GM18505 (cell line): ENCODE measurements at regions not wholly inside any gene's neighbourhood (a gene's known extent, or its start where the extent isn't known, plus 50 kb on each side); places are given as distances from the start of the nearest gene placed in this dataset.

ENCODE experiments used
- ATAC-seq: cut with Tn5 transposase; IDR thresholded peaks from one replicate; pipeline ENCODE4 v1.9.1; 2021; ENCODE audit not compliant: unreplicated experiment
- POLR2A ChIP-seq: IDR thresholded peaks from 4 replicates; pipeline ENCODE4 v1.6.1; 2011; ENCODE audit warnings: borderline replicate concordance; ENCODE audit not compliant: insufficient read depth, insufficient read length; ENCODE audit errors: extremely low read depth

DNA sequence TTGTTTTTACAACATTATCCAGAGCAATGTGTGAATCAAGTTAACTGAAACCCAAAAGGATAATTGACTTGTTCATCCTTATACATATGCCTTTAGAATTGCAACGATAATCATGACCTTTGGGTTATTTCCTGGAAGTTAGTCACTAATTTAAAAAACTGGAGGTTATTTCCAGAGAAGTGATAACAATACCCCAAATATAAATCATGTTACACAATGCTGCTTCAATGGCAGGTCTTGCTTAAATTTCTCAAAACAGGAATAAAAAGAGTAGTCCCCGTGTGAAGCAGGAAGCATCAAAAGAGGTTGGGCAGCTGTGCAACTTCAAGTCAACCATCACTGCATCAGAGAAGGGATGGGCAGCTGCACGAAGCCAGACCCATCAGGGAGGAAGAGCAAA lies 134.4 kb downstream of the EFNB2 start:
- no peak for ATAC-seq
- TF ChIP-seq POLR2A = no peak

DNA sequence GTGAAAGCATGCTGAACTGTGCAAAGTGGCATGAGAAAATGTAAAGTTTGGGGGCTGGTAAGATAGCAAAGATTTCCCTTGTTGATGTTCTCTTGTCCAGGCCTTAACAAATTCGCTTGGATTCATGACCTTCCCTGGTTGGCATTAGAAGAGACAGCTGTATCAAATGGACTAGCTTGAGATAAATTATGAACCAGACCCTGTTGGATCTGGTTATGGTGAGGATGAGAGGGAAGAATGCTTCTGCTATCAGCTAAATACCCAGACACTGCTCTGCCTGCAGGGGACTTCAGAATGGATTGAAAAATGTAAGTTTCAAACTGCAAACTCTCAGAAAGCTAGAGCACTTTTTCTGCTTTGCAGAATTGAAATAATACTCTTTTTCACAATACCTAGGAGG lies 135.2 kb downstream of the EFNB2 start:
- no peak for ATAC-seq
- TF ChIP-seq POLR2A = no peak

DNA sequence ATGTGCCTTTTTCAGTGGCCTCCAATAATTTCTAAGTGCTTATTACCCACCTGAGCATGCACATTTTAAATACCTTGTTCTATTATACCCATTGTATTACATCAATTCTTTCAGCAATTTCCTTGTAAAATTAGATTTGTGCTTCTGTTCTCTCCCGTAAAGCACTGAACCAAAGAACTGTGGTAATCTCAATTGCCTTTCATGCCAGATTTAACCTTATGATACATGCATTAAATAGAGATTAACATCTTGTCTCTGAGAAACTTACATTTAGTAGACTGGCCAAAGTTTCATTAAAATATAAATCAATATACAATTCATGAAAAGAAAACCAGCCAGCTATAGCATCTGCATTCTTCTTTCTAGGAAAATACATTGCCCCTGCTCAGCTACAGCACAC lies 137.2 kb downstream of the EFNB2 start:
- ATAC-seq = no peak
- TF ChIP-seq POLR2A = no peak

DNA sequence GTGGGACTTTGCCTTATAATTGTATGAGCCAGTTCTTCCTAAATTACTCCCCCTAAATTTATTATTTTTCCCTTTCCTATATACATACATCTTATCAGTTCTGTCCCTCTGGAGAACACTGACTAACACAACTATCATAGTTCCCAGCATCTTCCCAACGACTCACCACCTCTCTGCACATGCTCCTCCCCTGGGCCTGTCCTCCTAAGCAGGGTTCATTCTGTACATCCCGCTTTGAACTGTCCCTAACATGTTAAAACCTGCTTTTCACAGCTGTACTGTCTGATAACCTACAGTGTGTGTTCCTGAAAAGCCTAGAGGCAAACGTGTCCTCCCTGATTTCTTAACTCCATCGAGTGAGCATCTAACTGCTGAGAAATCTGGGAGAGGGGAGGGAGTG lies 141.7 kb downstream of the EFNB2 start:
- no peak for TF ChIP-seq POLR2A
- ATAC-seq = no peak

DNA sequence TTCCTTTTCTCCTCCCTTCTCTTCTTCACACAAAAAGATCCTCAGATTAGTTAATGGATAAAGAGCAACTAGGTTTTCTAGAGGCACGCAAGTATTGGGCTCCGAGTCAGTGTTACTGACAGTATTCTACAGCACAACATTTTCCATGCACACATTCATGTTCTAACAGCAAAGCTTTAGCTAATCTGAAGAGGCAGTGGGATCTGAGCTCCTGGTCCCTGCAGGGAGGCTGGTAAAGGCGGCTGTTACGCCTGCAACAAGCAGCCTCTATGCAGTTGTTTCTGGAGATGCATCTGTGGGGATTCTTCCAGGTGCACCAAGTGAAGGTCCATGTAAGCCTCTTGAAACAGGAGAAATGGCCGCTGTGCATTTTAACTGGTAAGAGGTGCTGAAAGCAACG lies 143.8 kb downstream of the EFNB2 start:
- no peak for ATAC-seq
- no peak for TF ChIP-seq POLR2A

DNA sequence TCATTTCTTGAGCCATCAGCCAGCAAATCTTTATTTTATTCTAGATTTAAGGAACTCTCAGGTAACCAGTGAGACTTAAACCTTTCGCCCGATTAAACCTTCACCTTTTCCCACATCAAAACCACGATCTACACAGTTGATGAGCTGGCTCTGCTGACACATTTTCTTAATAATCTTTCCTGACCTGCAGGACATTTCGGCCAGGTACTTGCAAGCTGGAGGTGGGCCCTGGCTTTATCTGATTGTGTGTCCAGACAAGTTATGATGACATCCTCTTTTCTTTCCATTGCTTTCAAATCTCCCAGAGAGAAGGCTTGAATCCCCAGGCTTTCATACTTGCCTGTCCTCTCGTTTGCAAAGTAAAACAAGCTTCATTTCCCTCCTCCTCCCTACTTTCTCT lies 144.2 kb downstream of the EFNB2 start:
- no peak for TF ChIP-seq POLR2A
- ATAC-seq = no peak

DNA sequence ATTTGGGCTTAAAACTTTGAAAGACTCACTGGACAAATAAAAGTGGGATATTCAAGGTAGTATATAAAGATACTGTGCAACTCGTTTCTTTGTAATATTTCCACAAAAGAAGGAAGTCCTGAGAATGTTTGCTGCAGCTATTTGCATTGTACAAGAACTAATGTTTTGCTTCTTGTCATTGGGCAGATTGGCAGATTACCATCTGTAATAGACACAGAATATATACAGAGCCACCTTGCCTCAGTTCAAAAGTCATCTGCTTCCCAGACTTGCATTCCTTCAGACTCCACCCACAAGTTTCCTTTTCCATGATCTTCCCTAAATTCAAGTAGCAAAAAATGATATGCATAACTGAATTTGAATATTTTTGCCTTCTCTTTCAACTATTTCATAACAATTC lies 145.1 kb downstream of the EFNB2 start:
- ATAC-seq = no peak
- TF ChIP-seq POLR2A = no peak

DNA sequence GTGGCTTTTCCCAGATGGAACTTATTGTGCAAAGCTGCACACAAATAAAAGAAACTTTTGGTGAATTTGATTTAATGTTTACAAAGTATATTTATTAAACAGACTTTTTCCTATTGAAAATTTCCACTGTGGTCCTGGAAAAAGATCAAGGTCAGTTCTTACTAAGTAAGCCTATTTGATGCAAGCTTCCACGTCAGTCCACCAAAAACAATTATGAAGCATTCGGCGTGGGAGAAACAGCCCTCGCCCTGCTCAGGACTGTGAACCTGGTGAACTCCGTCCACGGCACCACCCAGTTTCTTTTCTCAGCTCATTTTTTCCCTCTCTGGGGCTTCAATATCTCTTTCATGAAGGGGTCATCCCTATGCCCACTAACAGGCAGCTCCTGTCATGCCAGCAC lies 149.8 kb downstream of the EFNB2 start:
- ATAC-seq = no peak
- TF ChIP-seq POLR2A = no peak

DNA sequence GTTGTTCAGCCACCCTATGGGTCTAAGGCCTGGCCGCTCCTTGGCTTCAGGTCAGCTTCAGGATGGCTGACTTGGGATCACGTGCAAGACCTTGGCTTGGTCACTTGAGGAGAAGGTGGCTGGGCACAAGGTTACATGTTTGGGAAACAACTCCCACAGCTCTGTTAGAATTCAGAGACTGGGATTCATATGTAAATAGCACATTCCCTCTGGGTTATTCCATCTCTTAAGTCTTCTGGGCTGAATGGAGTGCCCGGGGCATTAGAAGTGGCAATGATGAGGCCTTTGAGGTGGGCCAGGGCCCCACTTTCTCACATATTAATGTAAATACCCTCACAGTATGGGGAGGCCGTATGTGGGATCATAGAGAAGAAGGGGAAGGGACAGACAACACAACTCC lies 150.9 kb downstream of the EFNB2 start:
- ATAC-seq = no peak
- TF ChIP-seq POLR2A = no peak

DNA sequence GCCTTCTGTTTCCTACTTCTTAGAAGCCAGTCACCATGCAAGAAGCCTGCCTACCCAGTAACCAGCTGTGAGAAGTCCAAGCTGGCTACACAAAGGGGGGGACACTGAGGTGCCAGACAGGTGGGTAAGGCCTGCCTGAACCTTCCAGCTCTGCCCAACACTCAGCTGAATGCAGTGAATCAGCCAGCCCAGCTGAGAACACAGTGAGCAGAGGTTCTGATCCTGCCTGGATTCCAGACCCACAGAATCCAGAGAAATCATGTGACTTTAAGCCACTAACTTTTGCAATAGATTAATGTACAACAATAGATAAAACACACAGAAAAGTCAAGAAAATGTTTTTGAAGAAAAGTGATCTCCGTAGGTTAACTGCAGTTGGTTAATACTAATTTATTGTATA lies 151.7 kb downstream of the EFNB2 start:
- no peak for TF ChIP-seq POLR2A
- ATAC-seq = no peak

DNA sequence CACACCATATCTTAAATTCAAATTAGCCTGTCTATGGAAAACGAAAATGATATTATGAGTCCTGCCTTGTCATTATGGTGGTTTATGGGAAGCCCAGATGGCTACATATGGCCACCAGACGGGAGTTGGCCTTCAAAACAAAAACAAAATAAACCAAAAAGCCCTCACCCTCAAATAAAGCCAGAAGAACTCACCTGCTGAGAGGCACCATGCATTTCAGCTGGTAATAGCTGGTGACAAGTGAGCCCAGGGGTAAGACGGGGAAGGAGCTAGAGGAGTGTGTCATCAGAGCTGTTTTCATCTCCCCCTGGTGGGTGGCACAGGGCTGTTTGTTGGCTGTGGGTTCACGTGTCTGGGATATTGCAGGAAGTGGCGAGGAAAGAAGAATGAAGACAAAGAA lies 152.9 kb downstream of the EFNB2 start:
- no peak for ATAC-seq
- no peak for TF ChIP-seq POLR2A

DNA sequence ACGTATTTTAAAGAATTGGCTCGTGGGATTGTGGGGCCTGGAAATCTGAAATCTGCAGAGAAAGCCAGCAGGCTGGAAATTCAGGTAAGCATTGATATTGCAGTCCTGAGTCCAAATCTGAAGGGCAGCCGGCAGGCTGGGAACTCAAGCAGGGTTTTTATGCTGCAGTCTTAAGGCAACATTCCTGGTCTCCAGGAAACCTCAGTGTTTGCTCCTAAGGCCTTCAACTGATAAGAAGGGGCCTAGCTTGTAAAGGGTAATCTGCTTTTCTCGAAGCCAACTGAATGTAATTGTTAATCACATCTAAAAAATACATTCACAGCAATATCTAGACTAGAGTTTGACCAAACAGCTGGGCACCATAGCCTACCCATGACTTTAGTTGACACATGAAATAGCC lies 154.4 kb downstream of the EFNB2 start:
- ATAC-seq = no peak

DNA sequence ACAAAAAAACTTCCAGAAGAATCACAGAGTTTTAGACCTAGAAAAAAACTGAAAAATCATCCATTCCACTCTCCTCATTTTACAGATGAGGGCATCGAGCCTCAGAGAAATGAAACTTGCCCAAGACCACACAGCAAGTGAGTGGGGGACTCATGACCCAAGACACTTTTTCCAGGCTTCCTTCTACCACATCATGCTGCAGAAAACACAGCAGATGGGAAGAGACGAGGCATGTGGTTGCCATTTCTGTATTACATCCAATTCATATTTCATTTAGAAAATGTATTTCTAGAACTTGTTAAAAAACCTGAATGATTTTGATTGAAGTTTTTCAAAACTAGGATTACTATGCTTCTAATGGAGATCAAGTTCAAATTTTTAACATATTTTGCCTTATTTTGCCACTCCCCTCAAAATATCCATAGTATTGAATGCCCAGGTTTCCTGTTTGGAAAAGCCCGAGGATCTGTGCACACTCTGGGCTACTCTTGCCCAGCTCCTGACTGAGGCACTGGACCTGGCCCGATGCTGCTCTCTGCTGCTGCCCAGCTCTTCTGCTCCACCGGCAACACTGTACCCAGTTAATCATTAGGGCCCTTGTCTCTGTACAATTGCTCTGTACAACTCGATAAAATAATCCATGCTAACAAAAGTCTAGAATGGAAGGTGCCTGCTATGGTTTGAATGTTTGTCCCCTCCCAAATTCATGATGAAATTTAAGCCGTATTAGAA lies 157.4 kb downstream of the EFNB2 start:
- no peak for ATAC-seq
- TF ChIP-seq POLR2A = no peak

More for the DNA sequence above, 154.4 kb downstream of the EFNB2 start:
- no peak for TF ChIP-seq POLR2A

DNA sequence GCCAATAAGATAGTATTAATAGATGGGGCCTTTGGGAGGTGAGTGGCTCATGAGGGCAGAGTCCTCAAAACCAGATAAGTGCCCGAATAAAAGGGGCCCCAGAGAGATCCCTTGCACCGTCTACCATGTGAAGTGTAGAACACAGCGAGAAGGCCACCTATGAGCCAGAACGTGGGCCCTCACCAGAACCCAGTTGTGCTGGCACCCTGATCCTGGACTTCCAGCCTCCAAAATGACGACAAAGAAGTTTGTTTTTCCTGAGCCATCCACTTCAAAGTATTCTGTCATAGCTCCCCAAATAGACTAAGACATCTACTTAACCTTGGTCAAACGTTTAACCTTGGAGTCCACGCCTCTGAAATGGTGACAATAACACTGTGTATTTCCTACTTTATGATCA lies 158.1 kb downstream of the EFNB2 start:
- TF ChIP-seq POLR2A = no peak
- ATAC-seq = no peak
